ENCODE measurements at regions not wholly inside any gene's neighbourhood (a gene's known extent, or its start where the extent isn't known, plus 50 kb on each side); places are given as distances from the start of the nearest gene placed in this dataset.

- DNase-seq (ENCODE audit: low read depth) = no peak
These were observed 112.4 kb upstream of the JAZF1 start for GRCh38 chr7:28292834-28293526.

- no peak for DNase-seq (ENCODE audit: low read depth)
These were observed 112.9 kb upstream of the JAZF1 start for GRCh38 chr7:28293527-28293835.

GRCh38 chr7:28296571-28297483 lies 115.5 kb upstream of the CREB5 start:
- DNase-seq (ENCODE audit: low read depth) = peak; percentile 49

- DNase-seq (ENCODE audit: low read depth) = no peak
These were observed 114.4 kb upstream of the CREB5 start for GRCh38 chr7:28297801-28298459.

GRCh38 chr7:28298870-28299518 lies 113.3 kb upstream of the CREB5 start:
- DNase-seq (ENCODE audit: low read depth) = no peak

GRCh38 chr7:28299556-28299955 lies 112.8 kb upstream of the CREB5 start:
- DNase-seq (ENCODE audit: low read depth) = no peak

- no peak for DNase-seq (ENCODE audit: low read depth)
These were observed 111.8 kb upstream of the CREB5 start for GRCh38 chr7:28300488-28300887.

GRCh38 chr7:28301148-28301641 lies 111.1 kb upstream of the CREB5 start:
- no peak for DNase-seq (ENCODE audit: low read depth)

- DNase-seq (ENCODE audit: low read depth) = no peak
These were observed 108.0 kb upstream of the CREB5 start for GRCh38 chr7:28304290-28304689.

- DNase-seq (ENCODE audit: low read depth) = no peak
These were observed 102.4 kb upstream of the CREB5 start for GRCh38 chr7:28309704-28310459.

- no peak for DNase-seq (ENCODE audit: low read depth)
These were observed 101.9 kb upstream of the CREB5 start for GRCh38 chr7:28310460-28310848.

- no peak for DNase-seq (ENCODE audit: low read depth)
These were observed 100.6 kb upstream of the CREB5 start for GRCh38 chr7:28311670-28312069.

GRCh38 chr7:28312948-28313347 lies 99.4 kb upstream of the CREB5 start:
- no peak for DNase-seq (ENCODE audit: low read depth)

GRCh38 chr7:28314841-28315240 lies 97.5 kb upstream of the CREB5 start:
- no peak for DNase-seq (ENCODE audit: low read depth)

GRCh38 chr7:28315565-28316410 lies 96.5 kb upstream of the CREB5 start:
- no peak for DNase-seq (ENCODE audit: low read depth)

- DNase-seq (ENCODE audit: low read depth) = no peak
These were observed 95.8 kb upstream of the CREB5 start for GRCh38 chr7:28316489-28316888.

- DNase-seq (ENCODE audit: low read depth) = no peak
These were observed 94.1 kb upstream of the CREB5 start for GRCh38 chr7:28318101-28318762.

- DNase-seq (ENCODE audit: low read depth) = no peak
These were observed 88.5 kb upstream of the CREB5 start for GRCh38 chr7:28323833-28324232.

- no peak for DNase-seq (ENCODE audit: low read depth)
These were observed 84.2 kb upstream of the CREB5 start for GRCh38 chr7:28328146-28328545.
